ENCODE measurements at regions not wholly inside any gene's neighbourhood (a gene's known extent, or its start where the extent isn't known, plus 50 kb on each side); places are given as distances from the start of the nearest gene placed in this dataset.
"Not testable (repeated sequence)": the region's sequence is repeated elsewhere in the genome, so short reads cannot be mapped to it uniquely, and the experiment has no call there.

DNA sequence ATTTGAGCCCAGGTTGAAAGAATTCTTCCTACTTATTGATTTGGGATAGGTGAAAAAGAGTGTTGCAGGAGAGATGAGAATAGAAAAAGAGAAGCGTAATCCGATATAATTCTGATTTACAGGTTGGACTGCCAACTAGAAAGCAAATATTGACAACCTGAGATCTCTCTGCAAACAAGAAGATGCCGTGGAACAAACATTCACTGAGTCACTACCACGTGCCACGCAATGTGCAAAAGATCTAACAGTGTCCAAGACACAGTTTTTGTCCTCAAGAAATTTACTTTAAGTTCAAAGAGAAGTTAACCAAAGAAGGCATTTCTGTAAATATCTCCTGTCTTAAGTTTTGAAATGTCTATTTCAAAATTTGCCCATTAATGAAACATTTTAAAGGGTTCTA, 578.0 kb upstream of the ARID1B start:
- POLR2A ChIA-PET, result no interaction called here
- no peak for DNase-seq (ENCODE audit: low read depth)
- Histone ChIP-seq H3K27me3 (ENCODE audit: control insufficient read depth, insufficient read depth, low read length) (no peaks in the 10 kb centered on the region), H3K36me3 (ENCODE audit: control insufficient read depth, insufficient read depth, low read length) (no peaks in the 10 kb centered on the region), H3K4me3 (ENCODE audit: low read depth, low read length) (no peak overlapping the region)
- TF ChIP-seq, protein P1, sequence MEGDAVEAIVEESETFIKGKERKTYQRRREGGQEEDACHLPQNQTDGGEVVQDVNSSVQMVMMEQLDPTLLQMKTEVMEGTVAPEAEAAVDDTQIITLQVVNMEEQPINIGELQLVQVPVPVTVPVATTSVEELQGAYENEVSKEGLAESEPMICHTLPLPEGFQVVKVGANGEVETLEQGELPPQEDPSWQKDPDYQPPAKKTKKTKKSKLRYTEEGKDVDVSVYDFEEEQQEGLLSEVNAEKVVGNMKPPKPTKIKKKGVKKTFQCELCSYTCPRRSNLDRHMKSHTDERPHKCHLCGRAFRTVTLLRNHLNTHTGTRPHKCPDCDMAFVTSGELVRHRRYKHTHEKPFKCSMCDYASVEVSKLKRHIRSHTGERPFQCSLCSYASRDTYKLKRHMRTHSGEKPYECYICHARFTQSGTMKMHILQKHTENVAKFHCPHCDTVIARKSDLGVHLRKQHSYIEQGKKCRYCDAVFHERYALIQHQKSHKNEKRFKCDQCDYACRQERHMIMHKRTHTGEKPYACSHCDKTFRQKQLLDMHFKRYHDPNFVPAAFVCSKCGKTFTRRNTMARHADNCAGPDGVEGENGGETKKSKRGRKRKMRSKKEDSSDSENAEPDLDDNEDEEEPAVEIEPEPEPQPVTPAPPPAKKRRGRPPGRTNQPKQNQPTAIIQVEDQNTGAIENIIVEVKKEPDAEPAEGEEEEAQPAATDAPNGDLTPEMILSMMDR (IDR thresholded peaks at IDR 0.05; ENCODE audit: insufficient read depth, low read depth, low read length), result no peak
- CTCF ChIA-PET, result no interaction called here

GRCh38 chr6:156197513-156197912, 579.7 kb upstream of the ARID1B start:
- ChIA-PET POLR2A (no interaction called here), CTCF (no interaction called here)
- Histone ChIP-seq H3K4me3 (ENCODE audit: low read depth, low read length) (no peak overlapping the region), H3K27me3 (ENCODE audit: control insufficient read depth, insufficient read depth, low read length) (no peaks in the 10 kb centered on the region), H3K36me3 (ENCODE audit: control insufficient read depth, insufficient read depth, low read length) (no peaks in the 10 kb centered on the region)
- no peak for DNase-seq (ENCODE audit: low read depth)
- TF ChIP-seq, protein P1 (IDR thresholded peaks at IDR 0.05; ENCODE audit: insufficient read depth, low read depth, low read length), result no peak

DNA sequence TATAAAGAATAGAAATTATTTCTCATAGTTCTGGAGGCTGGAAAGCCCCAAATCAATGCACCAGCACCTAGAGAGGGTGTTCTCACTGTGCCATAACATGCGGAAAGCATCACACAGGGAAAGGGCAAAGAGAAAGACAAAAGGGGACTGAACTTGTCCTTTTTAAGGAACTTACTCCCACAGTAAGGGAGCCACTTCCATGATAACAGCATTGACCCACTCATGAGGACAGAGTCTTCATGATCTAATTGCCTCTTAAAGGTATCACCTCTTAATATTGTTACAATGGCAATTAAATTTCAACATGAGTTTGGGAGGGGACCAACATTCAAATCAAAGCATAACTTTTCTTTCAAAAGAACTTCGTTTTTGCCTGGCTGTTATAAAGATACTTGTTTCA, 582.2 kb upstream of the ARID1B start:
- no peaks in the 10 kb centered on the region for H3K27me3 ChIP-seq (ENCODE audit: control insufficient read depth, insufficient read depth, low read length)
- TF ChIP-seq, protein P1 (IDR thresholded peaks at IDR 0.05; ENCODE audit: insufficient read depth, low read depth, low read length), result no peak
- CTCF ChIA-PET, result no interaction called here
- DNase-seq (ENCODE audit: low read depth), result no peak
- H3K4me3 ChIP-seq (ENCODE audit: low read depth, low read length), result no peak overlapping the region
- POLR2A ChIA-PET, result no interaction called here
- H3K36me3 ChIP-seq (ENCODE audit: control insufficient read depth, insufficient read depth, low read length), result no peaks in the 10 kb centered on the region

GRCh38 chr6:156193381-156193780, 583.8 kb upstream of the ARID1B start:
- CTCF ChIA-PET, result no interaction called here
- Histone ChIP-seq H3K4me3 (ENCODE audit: low read depth, low read length) (no peak overlapping the region), H3K27me3 (ENCODE audit: control insufficient read depth, insufficient read depth, low read length) (no peaks in the 10 kb centered on the region), H3K36me3 (ENCODE audit: control insufficient read depth, insufficient read depth, low read length) (no peaks in the 10 kb centered on the region)
- POLR2A ChIA-PET, result no interaction called here
- TF ChIP-seq, protein P1 (IDR thresholded peaks at IDR 0.05; ENCODE audit: insufficient read depth, low read depth, low read length), result no peak
- DNase-seq (ENCODE audit: low read depth), result no peak

DNA sequence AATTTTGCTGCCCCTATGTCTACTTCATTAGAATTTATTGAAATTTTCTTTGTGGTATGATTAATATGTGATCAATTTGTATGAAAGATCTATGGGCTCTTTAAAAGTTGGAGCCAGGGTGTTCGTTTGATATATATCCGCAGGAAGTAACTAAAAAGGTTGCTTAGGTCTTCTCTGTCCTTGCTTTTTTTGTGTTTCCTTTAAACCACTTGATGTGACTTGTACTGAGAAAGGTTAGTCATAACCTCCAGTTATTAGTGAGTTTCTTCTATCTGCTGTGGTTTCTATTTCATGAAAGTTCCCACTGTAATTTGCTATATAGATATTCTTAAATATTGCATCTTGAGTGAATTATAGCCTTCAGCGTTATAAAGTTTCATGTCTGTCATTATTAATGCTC, 585.3 kb upstream of the ARID1B start:
- no peaks in the 10 kb centered on the region for H3K36me3 ChIP-seq (ENCODE audit: control insufficient read depth, insufficient read depth, low read length)
- ChIA-PET POLR2A (no interaction called here), CTCF (no interaction called here)
- TF ChIP-seq, protein P1 (IDR thresholded peaks at IDR 0.05; ENCODE audit: insufficient read depth, low read depth, low read length), result no peak
- no peaks in the 10 kb centered on the region for H3K27me3 ChIP-seq (ENCODE audit: control insufficient read depth, insufficient read depth, low read length)
- no peak for DNase-seq (ENCODE audit: low read depth)
- H3K4me3 ChIP-seq (ENCODE audit: low read depth, low read length), result no peak overlapping the region

- H3K27me3 ChIP-seq (ENCODE audit: control insufficient read depth, insufficient read depth, low read length); POLR2A ChIA-PET; DNase-seq (ENCODE audit: low read depth); H3K36me3 ChIP-seq (ENCODE audit: control insufficient read depth, insufficient read depth, low read length); CTCF ChIA-PET; H3K4me3 ChIP-seq (ENCODE audit: low read depth, low read length): not testable (repeated sequence)
Observed at GRCh38 chr6:156191390-156191789, 585.8 kb upstream of the ARID1B start.
